H1 (cell line): ENCODE measurements at regions not wholly inside any gene's neighbourhood (a gene's known extent, or its start where the extent isn't known, plus 50 kb on each side); places are given as distances from the start of the nearest gene placed in this dataset.

Source experiments
- CTCF ChIA-PET: fragments of 300-600 bp; sonication (Branson Sonifier 250); formaldehyde crosslinking; loops from one replicate; lab custom pipeline; 2021; ENCODE audit not compliant: partially characterized antibody; lab: Charles Lee
- POLR2A ChIA-PET: fragments of 300-600 bp; sonication (Branson Sonifier 250); formaldehyde crosslinking; loops from one replicate; lab custom pipeline; 2021; ENCODE audit warnings: inconsistent platforms; ENCODE audit not compliant: partially characterized antibody; lab: Charles Lee
- DNase-seq, 2 experiments: peaks; one replicate each; pipeline versions ENCODE4 v3.0.0 to v3.0.0-alpha.2; 2010 to 2022; ENCODE audit warnings: low spot score in 2 of 2, low read depth in 1 of 2, mixed read lengths in 1 of 2
- FAIRE-seq: peaks from 2 replicates; lab custom pipeline; 2011; peaks lifted over from hg19 to GRCh38; lab: Jason Lieb, UNC
- H2AFZ ChIP-seq: 2 replicates; pipeline ENCODE4 v1.8.1; 2012; ENCODE audit warnings: low read length, inconsistent platforms
- H2AK5ac ChIP-seq: 2 replicates; pipeline ENCODE4 v1.6.1; 2013; ENCODE audit warnings: low read depth, low read length
- H2BK120ac ChIP-seq: replicated peaks from 2 replicates; pipeline ENCODE3; 2013; ENCODE audit warnings: low read depth, low read length, inconsistent platforms
- H2BK12ac ChIP-seq: 2 replicates; pipeline ENCODE4 v1.6.1; 2013; ENCODE audit warnings: low read depth, low read length
- H2BK15ac ChIP-seq: 2 replicates; pipeline ENCODE4 v1.6.1; 2013; ENCODE audit warnings: low read length
- H2BK20ac ChIP-seq: 2 replicates; pipeline ENCODE4 v1.6.1; 2013; ENCODE audit warnings: low read length
- H2BK5ac ChIP-seq: 2 replicates; pipeline ENCODE4 v1.6.1; 2013; ENCODE audit warnings: low read depth, low read length
- H3K14ac ChIP-seq: 2 replicates; pipeline ENCODE4 v1.6.1; 2013; ENCODE audit warnings: inconsistent platforms; ENCODE audit not compliant: insufficient read length
- H3K18ac ChIP-seq: 2 replicates; pipeline ENCODE4 v1.6.1; 2013; ENCODE audit warnings: low read length; ENCODE audit errors: extremely low read depth
- H3K23ac ChIP-seq: 2 replicates; pipeline ENCODE4 v1.6.1; 2013; ENCODE audit warnings: inconsistent platforms; ENCODE audit not compliant: insufficient read length
- H3K23me2 ChIP-seq: 2 replicates; pipeline ENCODE4 v1.6.1; 2013; ENCODE audit warnings: low read depth, low read length
- H3K27ac ChIP-seq: 2 replicates; pipeline ENCODE4 v1.6.1; 2011; ENCODE audit warnings: low read depth, low read length, inconsistent platforms
- H3K27me3 ChIP-seq, 4 experiments: replicated peaks in 1 of 4; 1 replicate in 1 of 4; 2 replicates in 3 of 4; pipeline versions ENCODE4 v1.6.1 to v1.8.1; 2011 to 2013; ENCODE audit warnings: low read length in 3 of 4, mild to moderate bottlenecking in 3 of 4, inconsistent platforms in 2 of 4, mixed read lengths in 2 of 4, moderate library complexity in 1 of 4; ENCODE audit not compliant: control insufficient read depth in 3 of 4, insufficient read depth in 3 of 4; ENCODE audit errors: extremely low read depth in 1 of 4
- H3K36me3 ChIP-seq, 4 experiments: 2 replicates each; pipeline versions ENCODE4 v1.6.1 to v1.8.1; 2011 to 2013; ENCODE audit warnings: mild to moderate bottlenecking in 4 of 4, low read length in 3 of 4, moderate library complexity in 2 of 4, control low read depth in 1 of 4, inconsistent platforms in 1 of 4; ENCODE audit not compliant: insufficient read depth in 4 of 4, control insufficient read depth in 2 of 4
- H3K4ac ChIP-seq: replicated peaks from 2 replicates; pipeline ENCODE3; 2013; ENCODE audit warnings: low read length, low read depth, mixed read lengths, inconsistent platforms; ENCODE audit not compliant: insufficient read length
- H3K4me1 ChIP-seq, 4 experiments: replicated peaks in 1 of 4; 1 replicate in 1 of 4; 2 replicates in 3 of 4; pipeline versions ENCODE4 v1.6.1 to v1.8.1; 2011 to 2013; ENCODE audit warnings: low read length in 3 of 4, inconsistent platforms in 2 of 4, mixed read lengths in 1 of 4; ENCODE audit not compliant: insufficient read depth in 4 of 4, control insufficient read depth in 3 of 4
- H3K4me2 ChIP-seq, 2 experiments: 2 replicates each; pipeline versions ENCODE4 v1.6.1 to v1.8.1; 2011 to 2013; ENCODE audit warnings: low read depth in 2 of 2, low read length in 2 of 2, control low read depth in 1 of 2, inconsistent platforms in 1 of 2, mild to moderate bottlenecking in 1 of 2; ENCODE audit not compliant: insufficient read depth in 1 of 2
- H3K4me3 ChIP-seq, 4 experiments: fragments of 200-600, 300-600 bp in 1 of 4; sonication (generic), shearing (Covaris generic), sonication (Bioruptor Twin) in 1 of 4; 2 replicates each; pipeline versions ENCODE4 v1.5.1 to v1.8.1; 2011 to 2016; ENCODE audit warnings: low read length in 4 of 4, low read depth in 3 of 4, control low read depth in 2 of 4, inconsistent platforms in 2 of 4, mild to moderate bottlenecking in 2 of 4, mixed read lengths in 1 of 4, moderate library complexity in 1 of 4; ENCODE audit not compliant: insufficient read depth in 2 of 4; ENCODE audit errors: extremely low read depth in 1 of 4
- H3K56ac ChIP-seq: replicated peaks from 2 replicates; pipeline ENCODE3; 2013; ENCODE audit warnings: low read depth, mild to moderate bottlenecking, mixed read lengths, low read length, inconsistent platforms; ENCODE audit not compliant: insufficient read length
- H3K79me1 ChIP-seq: 2 replicates; pipeline ENCODE4 v1.6.1; 2013; ENCODE audit warnings: low read depth, low read length, control low read depth
- H3K79me2 ChIP-seq, 2 experiments: 2 replicates each; pipeline versions ENCODE4 v1.6.1 to v1.8.1; 2012 to 2013; ENCODE audit warnings: low read length in 2 of 2, mild to moderate bottlenecking in 2 of 2, inconsistent platforms in 1 of 2; ENCODE audit not compliant: insufficient read depth in 2 of 2, control insufficient read depth in 1 of 2
- H3K9ac ChIP-seq, 4 experiments: replicated peaks in 1 of 4; 1 replicate in 1 of 4; 2 replicates in 3 of 4; pipeline versions ENCODE4 v1.6.1 to v1.8.1; 2011 to 2013; ENCODE audit warnings: low read depth in 3 of 4, low read length in 3 of 4, control low read depth in 2 of 4, mild to moderate bottlenecking in 2 of 4, moderate library complexity in 2 of 4, inconsistent platforms in 1 of 4; ENCODE audit errors: extremely low read depth in 1 of 4
- H3K9me3 ChIP-seq, 2 experiments: 2 replicates each; pipeline versions ENCODE4 v1.6.1 to v1.8.1; 2012 to 2013; ENCODE audit warnings: mild to moderate bottlenecking in 2 of 2, moderate library complexity in 2 of 2, control low read depth in 1 of 2, inconsistent platforms in 1 of 2, low read depth in 1 of 2, low read length in 1 of 2, mixed read lengths in 1 of 2; ENCODE audit not compliant: insufficient read depth in 2 of 2
- H4K20me1 ChIP-seq, 2 experiments: replicated peaks in 1 of 2; 2 replicates each; pipeline versions ENCODE3 to v1.8.1; 2011 to 2013; ENCODE audit warnings: inconsistent platforms in 2 of 2, low read length in 2 of 2, mild to moderate bottlenecking in 1 of 2; ENCODE audit not compliant: insufficient read depth in 2 of 2, control insufficient read depth in 1 of 2
- H4K5ac ChIP-seq: 2 replicates; pipeline ENCODE4 v1.6.1; 2013; ENCODE audit warnings: low read length, low read depth, mixed read lengths, inconsistent platforms; ENCODE audit not compliant: insufficient read length
- H4K8ac ChIP-seq: 2 replicates; pipeline ENCODE4 v1.8.0; 2013; ENCODE audit warnings: mild to moderate bottlenecking, moderate library complexity, low read length, inconsistent platforms; ENCODE audit not compliant: insufficient read depth; ENCODE audit errors: extremely low read depth
- H4K91ac ChIP-seq: replicated peaks from 2 replicates; pipeline ENCODE3; 2013; ENCODE audit warnings: low read length, mixed read lengths, inconsistent platforms; ENCODE audit not compliant: insufficient read length
- BCL11A ChIP-seq, 2 experiments: IDR thresholded peaks; one replicate each; pipeline ENCODE4 v1.6.1; 2011; ENCODE audit warnings: low read depth in 2 of 2, low read length in 2 of 2, mild to moderate bottlenecking in 2 of 2
- BRCA1 ChIP-seq: IDR thresholded peaks from 2 replicates; pipeline ENCODE4 v1.6.1; 2012; ENCODE audit warnings: low read depth, low read length, improper control_type of control experiment
- CTCF ChIP-seq, 3 experiments: IDR thresholded peaks; 1 replicate in 2 of 3; 2 replicates in 1 of 3; pipeline versions ENCODE4 v1.5.1 to v1.6.1; 2011; ENCODE audit warnings: low read length in 3 of 3, mild to moderate bottlenecking in 3 of 3, inconsistent platforms in 2 of 3, low read depth in 1 of 3, moderate library complexity in 1 of 3; ENCODE audit not compliant: insufficient read depth in 1 of 3; ENCODE audit errors: control extremely low read depth in 1 of 3
- EZH2 ChIP-seq: fragments of 200-600 bp; sonication (generic); IDR thresholded peaks from 2 replicates; pipeline ENCODE4 v1.7.1; 2012; ENCODE audit warnings: low read depth, mild to moderate bottlenecking, moderate library complexity, low read length, inconsistent platforms; ENCODE audit not compliant: severe bottlenecking
- NANOG ChIP-seq: IDR thresholded peaks from 2 replicates; pipeline ENCODE4 v1.6.1; 2011; ENCODE audit warnings: low read length, low read depth, mild to moderate bottlenecking, inconsistent platforms; ENCODE audit not compliant: insufficient read depth, poor library complexity, severe bottlenecking
- POU5F1 ChIP-seq: IDR thresholded peaks from 2 replicates; pipeline ENCODE4 v1.6.1; 2011; ENCODE audit warnings: low read depth, mild to moderate bottlenecking, low read length, moderate library complexity
- RAD21 ChIP-seq, 2 experiments: IDR thresholded peaks in 1 of 2; conservative IDR thresholded peaks in 1 of 2; 2 replicates each; pipeline ENCODE4 v1.6.1; 2011; ENCODE audit warnings: low read depth in 2 of 2, low read length in 2 of 2, improper control_type of control experiment in 1 of 2, inconsistent platforms in 1 of 2, mild to moderate bottlenecking in 1 of 2, moderate library complexity in 1 of 2
- SIN3A ChIP-seq, 2 experiments: IDR thresholded peaks in 1 of 2; conservative IDR thresholded peaks in 1 of 2; 2 replicates each; pipeline ENCODE4 v1.6.1; 2011 to 2012; ENCODE audit warnings: low read length in 2 of 2, improper control_type of control experiment in 1 of 2, low read depth in 1 of 2, mild to moderate bottlenecking in 1 of 2
- SP4 ChIP-seq: IDR thresholded peaks from 2 replicates; pipeline ENCODE4 v1.6.1; 2012; ENCODE audit warnings: low read length, inconsistent platforms
- TBP ChIP-seq: IDR thresholded peaks from 2 replicates; pipeline ENCODE4 v1.6.1; 2011; ENCODE audit warnings: low read depth, low read length, improper control_type of control experiment
- WGBS, 2 experiments: shearing (Covaris generic) in 1 of 2; methylation state at CpG; one replicate each; pipeline versions ENCODE4 v1.1.6 to v1.1.7; 2013 to 2015; ENCODE audit warnings: low lambda C conversion rate in 2 of 2, mixed read lengths in 2 of 2, inconsistent platforms in 1 of 2, low coverage in 1 of 2, missing lambda C conversion rate in 1 of 2; ENCODE audit not compliant: insufficient replicate concordance in 2 of 2, insufficient coverage in 1 of 2, insufficient read length in 1 of 2; ENCODE audit errors: extremely low coverage in 1 of 2, missing lambda C conversion rate in 1 of 2; 5-methylcytosine and 5-hydroxymethylcytosine counted together
- TF ChIP-seq, protein P1 (sequence below): IDR thresholded peaks from 2 replicates; pipeline ENCODE4 v1.6.1; 2011; ENCODE audit warnings: low read depth, mild to moderate bottlenecking, low read length; ENCODE audit not compliant: insufficient read depth

DNA sequence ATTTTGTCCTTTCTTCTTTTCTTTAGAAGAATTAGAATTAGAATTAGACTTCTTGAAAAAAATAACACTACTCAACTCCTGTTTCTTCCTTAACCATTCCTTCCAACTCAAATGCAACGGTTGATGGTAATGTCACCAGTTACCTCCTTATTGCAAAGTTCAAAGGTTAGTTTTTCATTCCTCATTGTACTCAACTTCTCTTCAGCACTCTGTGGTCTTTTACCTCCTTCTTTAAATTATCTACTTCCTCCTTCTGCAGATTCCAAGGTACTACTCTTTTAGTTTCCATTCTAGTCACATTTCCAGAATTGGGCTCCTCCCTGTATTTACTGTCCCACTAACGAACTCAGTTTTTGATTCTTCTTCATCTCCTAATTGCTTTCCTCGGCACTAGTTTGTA lies 700.7 kb downstream of the SATB2 start:
- no peak overlapping the region for H4K5ac ChIP-seq
- no peak overlapping the region for H3K4ac ChIP-seq
- H2AFZ ChIP-seq: no peak overlapping the region
- no peak overlapping the region for H3K4me2 ChIP-seq
- H3K4me3 ChIP-seq: no peak overlapping the region
- no peak overlapping the region for H4K8ac ChIP-seq
- no peak for DNase-seq
- no peak overlapping the region for H2AK5ac ChIP-seq
- no peak overlapping the region for H3K14ac ChIP-seq
- no peaks in the 10 kb centered on the region for H3K27me3 ChIP-seq
- H4K91ac ChIP-seq: no peak overlapping the region
- H2BK15ac ChIP-seq: no peak overlapping the region
- no peaks in the 10 kb centered on the region for H3K9me3 ChIP-seq
- no peaks in the 10 kb centered on the region for H3K23me2 ChIP-seq
- FAIRE-seq: no peak
- H3K27ac ChIP-seq: no peak overlapping the region
- no peak overlapping the region for H2BK20ac ChIP-seq
- H2BK12ac ChIP-seq: no peak overlapping the region
- ChIA-PET CTCF (no interaction called here), POLR2A (no interaction called here)
- no peak overlapping the region for H3K56ac ChIP-seq
- no peak overlapping the region for H2BK120ac ChIP-seq
- H4K20me1 ChIP-seq: no peaks in the 10 kb centered on the region
- H2BK5ac ChIP-seq: no peak overlapping the region
- no peaks in the 10 kb centered on the region for H3K79me2 ChIP-seq
- H3K36me3 ChIP-seq: no peaks in the 10 kb centered on the region
- no peaks in the 10 kb centered on the region for H3K79me1 ChIP-seq
- H3K4me1 ChIP-seq: no peaks in the 10 kb centered on the region
- 89% methylated on average over 3 of the region's 3 CpGs; no CpG with 5 or more reads in 1 of the 2 experiments for WGBS, 2 experiments
- H3K23ac ChIP-seq: no peak overlapping the region
- no peak overlapping the region for H3K18ac ChIP-seq
- no peak overlapping the region for H3K9ac ChIP-seq
- no peak for TF ChIP-seq EZH2
- no peak for TF ChIP-seq RAD21 (IDR thresholded peaks at IDR 0.05 in 1 of 2, conservative IDR thresholded peaks at IDR 0.05 in 1 of 2; ENCODE audit: low read depth in 2 of 2, low read length in 2 of 2)
- TF ChIP-seq NANOG: no peak
- TF ChIP-seq BCL11A (IDR thresholded peaks at IDR 0.05; ENCODE audit: low read depth in 2 of 2, low read length in 2 of 2): no peak
- TF ChIP-seq, protein P1, sequence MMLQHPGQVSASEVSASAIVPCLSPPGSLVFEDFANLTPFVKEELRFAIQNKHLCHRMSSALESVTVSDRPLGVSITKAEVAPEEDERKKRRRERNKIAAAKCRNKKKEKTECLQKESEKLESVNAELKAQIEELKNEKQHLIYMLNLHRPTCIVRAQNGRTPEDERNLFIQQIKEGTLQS: no peak
- TF ChIP-seq TBP: no peak
- no peak for TF ChIP-seq POU5F1
- no peak for TF ChIP-seq BRCA1
- no peak for TF ChIP-seq SIN3A (conservative IDR thresholded peaks at IDR 0.05 in 1 of 2, IDR thresholded peaks at IDR 0.05 in 1 of 2; ENCODE audit: low read depth in 1 of 2, low read length in 2 of 2)
- no peak for TF ChIP-seq CTCF (IDR thresholded peaks at IDR 0.05; ENCODE audit: control extremely low read depth in 1 of 3, insufficient read depth in 1 of 3, low read depth in 1 of 3, low read length in 3 of 3)
- TF ChIP-seq SP4: no peak
